Activated T-cell treated with anti-CD3 and anti-CD28 coated beads for 48 hours (primary cell): ENCODE measurements at regions not wholly inside any gene's neighbourhood (a gene's known extent, or its start where the extent isn't known, plus 50 kb on each side); places are given as distances from the start of the nearest gene placed in this dataset.

Experiments used
- DNase-seq: peaks from one replicate; pipeline ENCODE4 v3.0.0-alpha.2; 2020; ENCODE audit warnings: low read depth

GRCh38 chr7:114755856-114756255, 166.0 kb upstream of the MDFIC start:
- no peak for DNase-seq

DNA sequence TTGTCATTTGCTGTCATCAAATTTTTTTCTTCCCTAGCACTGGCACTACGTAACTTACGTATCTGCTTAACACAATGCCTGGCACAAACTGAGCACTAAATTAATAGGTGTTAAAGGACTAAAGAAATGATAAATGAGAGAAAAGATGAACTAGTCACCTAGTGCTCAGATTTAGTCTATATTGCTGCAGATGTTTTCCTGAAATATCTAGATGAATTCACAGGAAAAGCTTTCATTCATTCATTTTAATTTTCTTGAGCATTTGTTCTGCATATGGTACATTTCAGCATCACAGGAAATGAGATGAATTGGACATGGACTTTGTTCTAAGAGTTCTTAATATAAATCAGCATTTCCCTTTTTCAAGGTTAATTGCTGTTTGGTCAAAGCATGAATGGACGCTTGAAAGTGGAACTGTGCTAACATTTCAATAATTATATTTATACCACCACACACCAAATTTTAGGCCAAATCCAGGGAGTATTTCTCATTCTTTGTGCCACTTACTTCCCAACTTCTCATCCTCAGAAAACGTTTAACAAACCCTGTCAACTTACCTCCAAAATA, 163.2 kb upstream of the MDFIC start:
- no peak for DNase-seq

DNA sequence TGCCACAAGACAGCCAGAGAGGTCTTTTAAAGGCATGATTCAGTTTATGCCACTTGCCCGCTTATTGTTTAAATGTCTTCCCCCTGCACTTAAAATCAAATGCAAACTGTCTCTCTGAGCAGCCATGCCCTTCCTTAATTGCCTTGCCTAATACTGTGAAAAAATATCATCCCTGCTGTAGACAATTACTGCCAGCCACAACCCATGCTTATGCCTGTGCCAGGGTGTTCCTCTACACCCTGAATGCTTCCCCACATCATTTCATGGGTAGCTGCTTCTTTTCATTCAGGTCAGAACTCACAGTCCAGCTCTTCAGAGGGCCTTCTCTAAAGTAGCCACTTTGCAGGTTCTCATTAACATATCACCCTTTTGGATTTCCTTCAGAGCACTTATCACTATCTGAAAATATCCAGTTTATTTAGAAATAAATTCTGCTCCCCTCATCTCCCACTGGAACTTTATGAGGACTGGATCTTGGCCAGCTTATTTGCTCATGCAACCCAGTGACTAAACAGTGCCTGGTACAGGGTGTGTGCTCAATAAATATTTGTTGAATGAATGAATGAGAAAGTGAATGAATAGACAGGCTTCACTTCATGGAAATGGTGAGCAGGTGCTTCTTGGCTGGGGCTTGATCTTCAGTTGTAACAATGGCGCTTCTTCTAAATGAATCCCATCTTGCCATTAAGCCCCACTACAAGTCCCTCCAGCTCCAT, 162.4 kb upstream of the MDFIC start:
- DNase-seq, result no peak

- DNase-seq, result no peak
These were observed 161.4 kb upstream of the MDFIC start for GRCh38 chr7:114760477-114760876.

- no peak for DNase-seq
These were observed 159.9 kb upstream of the MDFIC start for GRCh38 chr7:114761973-114762372.

GRCh38 chr7:114765331-114766040, 156.4 kb upstream of the MDFIC start:
- no peak for DNase-seq

DNA sequence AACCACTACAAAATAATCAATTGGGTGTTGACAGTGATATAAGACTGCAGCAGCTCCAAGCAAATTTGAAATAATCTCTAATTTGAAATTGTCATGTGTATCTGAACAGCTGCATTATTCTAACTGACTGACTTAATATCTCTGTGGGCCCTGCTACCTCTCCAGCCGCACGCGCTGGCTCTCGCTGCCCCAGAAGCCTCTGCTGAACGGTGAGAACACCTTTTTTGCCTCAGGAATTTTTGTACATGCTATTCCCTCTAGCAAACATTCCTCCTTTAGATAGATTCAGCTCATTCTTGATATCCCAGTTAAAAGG, 155.9 kb upstream of the MDFIC start:
- no peak for DNase-seq

- DNase-seq, result no peak
These were observed 144.6 kb upstream of the MDFIC start for GRCh38 chr7:114777288-114777687.

GRCh38 chr7:114783508-114783907, 138.4 kb upstream of the MDFIC start:
- no peak for DNase-seq

GRCh38 chr7:114784177-114784576, 137.7 kb upstream of the MDFIC start:
- no peak for DNase-seq

DNA sequence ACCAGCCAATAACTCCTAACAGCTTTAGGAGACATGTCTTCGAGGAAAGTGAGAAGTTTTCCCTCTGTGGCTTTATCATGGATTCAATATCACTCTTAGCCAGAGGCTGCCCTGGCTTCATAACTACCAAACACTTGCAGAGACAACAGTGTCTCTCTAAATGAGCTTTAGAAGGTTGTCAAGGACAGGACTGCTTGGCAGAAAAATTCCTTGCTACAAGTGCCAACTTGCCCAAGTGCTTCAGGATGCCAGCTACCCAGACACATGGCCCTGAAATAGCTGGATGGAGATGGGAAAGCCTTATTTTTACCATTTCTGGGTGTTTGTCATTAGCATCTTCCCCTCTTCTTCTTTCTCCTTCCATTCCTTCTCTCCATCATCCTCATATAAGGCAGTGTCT, 137.1 kb upstream of the MDFIC start:
- no peak for DNase-seq

- DNase-seq, result no peak
These were observed 136.4 kb upstream of the MDFIC start for GRCh38 chr7:114785496-114785895.

GRCh38 chr7:114786455-114786854, 135.4 kb upstream of the MDFIC start:
- DNase-seq, result no peak

DNA sequence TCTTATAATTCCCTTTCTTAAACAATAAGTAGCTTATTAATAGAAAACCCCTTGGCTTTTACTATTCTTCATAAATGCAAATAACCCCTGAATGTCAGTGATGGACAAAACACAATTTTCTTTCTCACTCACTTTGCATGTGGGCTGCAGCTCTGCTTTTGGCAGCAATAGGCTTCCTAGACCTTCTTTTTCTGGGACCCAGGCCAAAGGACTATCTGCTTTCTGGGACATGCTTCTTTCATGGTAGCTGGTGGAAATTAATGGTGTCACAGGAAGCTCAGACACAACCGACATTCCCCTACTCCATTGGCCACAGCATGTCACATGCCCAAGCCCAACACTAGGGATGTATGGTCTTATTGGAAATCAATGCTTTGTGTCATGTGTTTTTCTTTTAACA, 134.3 kb upstream of the MDFIC start:
- no peak for DNase-seq

DNA sequence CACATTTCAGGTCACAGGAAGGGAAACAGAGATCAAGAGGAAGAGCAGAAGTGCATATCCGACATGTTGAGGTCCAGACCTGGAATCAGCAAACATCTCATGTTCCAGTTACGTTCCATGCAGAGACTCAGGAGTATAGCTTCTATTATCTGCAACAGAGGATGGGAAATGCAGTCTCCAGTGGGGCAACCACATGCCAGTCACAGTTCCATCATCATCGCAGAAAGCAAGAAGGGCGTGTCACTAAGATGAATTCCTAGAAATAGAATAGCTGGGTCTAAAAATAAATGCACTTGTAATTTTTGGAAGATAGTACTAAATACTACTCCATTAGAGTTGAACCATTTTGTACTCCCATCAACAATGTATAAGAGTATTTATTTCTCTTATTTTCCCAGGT, 133.2 kb upstream of the MDFIC start:
- no peak for DNase-seq

DNA sequence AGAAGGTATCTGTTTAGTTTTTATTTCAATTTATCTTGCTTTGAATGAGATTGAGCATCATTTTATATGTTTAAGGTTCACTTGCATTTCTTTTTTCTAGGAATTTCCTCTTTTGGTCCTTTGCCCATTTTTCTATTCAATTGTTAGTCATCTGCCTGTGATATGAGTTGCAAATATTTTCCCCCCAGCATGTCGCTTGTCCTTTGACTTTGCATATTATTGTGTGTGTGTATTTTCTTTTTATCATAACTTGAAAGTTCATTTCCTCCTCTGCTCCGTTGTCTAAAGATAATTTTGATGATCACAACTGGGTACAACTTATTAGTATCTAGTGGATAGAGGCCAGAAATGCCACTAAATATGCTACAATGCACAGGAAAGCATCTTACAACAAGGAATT, 132.7 kb upstream of the MDFIC start:
- no peak for DNase-seq

DNA sequence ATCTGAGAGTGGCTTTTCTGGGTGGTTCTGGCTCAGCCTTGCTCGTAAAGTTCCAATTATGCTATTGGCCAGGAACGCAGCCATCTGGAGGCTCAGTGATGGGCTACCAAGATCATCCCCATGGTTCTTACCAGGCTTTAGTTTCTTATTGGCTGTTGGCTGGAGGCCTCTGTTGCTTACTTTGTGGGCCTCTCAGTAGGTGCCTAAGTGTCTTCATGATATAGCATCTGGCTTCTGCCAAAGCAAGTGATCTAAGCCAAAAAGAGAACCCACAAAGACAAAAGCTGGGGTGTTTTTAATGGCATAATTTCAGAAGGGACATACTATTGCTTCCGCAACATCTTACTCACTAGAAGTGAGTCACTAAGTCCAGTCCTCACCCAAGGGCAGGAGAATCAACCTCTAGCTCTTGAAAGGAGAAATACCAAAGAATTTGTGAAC, 132.0 kb upstream of the MDFIC start:
- no peak for DNase-seq

- no peak for DNase-seq
These were observed 131.4 kb upstream of the MDFIC start for GRCh38 chr7:114790521-114790920.

- no peak for DNase-seq
These were observed 130.1 kb upstream of the MDFIC start for GRCh38 chr7:114791771-114792170.

DNA sequence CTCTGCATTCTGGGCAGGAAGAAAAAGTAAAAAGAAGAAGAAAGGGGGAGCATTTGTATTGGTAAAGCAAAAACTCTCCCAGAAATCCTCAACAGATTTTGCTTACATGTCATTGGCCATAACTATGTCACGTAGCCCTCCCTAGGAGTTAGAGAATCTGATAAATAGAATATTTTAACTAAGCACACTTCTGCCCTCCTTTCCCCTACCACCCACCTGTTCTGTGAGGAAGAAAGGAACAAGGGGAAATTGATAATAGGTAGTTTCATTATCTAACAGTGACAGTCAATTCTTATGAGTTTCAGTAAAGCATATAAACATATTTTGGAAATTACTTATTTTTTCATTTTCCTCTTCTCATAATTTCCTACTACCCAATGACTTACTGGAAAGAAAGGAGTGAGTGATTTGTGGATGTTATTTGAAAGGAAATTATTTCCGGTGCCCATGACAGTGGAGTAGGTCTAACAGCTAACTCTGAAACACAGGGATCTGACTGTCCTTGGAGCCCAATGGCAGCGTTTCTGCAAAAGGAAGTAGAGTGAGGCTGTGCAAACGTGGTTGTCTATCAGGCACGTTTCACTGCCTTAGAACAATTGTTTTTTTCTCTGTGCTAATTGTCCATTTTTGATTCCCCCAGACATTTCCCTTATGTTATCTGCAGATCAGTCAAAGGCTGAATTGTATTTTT, 128.6 kb upstream of the MDFIC start:
- no peak for DNase-seq

DNA sequence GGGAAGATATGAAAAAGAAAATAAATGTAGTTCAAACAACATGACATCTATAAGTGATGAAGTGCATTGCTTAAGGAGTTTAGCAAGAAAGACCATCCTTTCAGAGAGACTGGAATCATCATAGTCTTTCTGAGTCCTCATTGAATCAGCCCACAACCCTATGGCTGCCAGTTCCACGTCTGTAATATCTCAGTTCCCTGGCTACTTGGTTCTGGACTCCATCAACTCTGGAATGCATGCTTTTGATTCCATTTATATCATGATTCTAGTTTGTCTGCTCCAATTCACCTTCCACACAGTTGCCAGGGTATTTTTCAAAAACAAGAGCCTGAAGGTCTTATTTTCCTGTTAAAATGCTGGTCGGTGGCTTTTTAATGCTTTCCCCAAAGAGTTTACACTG, 126.4 kb upstream of the MDFIC start:
- DNase-seq, result no peak

DNA sequence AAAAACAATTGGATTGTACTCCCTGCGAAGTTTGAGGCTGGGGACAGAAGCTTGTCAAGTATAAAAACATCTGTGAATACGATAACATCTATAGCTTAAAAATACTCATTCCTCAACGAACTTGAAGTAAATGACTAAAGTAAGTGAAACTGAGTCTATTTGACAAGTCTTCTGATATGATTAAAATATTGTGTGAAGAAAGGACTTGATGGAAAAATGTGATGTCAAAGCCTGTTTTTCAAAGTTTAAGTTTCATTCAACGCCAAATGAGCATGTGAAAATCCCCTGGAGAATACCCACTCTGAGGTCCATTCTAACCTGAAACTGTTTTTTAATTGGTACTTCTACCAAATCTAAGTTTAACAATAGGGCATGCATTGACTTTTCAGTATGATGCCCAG, 122.3 kb upstream of the MDFIC start:
- DNase-seq, result no peak

DNA sequence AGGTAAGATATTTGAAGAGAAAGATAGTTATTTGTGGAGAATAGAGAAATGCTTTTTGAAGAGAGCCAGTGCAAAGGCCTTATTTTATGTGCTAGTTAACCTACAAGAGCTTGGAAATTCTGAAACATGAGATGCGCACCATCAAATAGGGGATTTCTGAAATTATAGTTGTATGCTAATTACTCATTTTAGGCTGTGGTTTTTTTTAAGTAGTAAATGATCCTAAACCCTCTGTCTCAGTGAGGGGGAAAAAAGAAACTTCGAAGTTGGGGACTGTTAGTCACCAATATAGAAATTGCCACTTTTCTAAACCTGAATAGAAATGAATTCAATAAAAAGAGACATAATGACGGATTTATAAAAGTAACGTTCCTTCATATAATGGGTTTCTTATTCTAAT, 119.3 kb upstream of the MDFIC start:
- DNase-seq, result no peak
